ENCODE measurements at regions not wholly inside any gene's neighbourhood (a gene's known extent, or its start where the extent isn't known, plus 50 kb on each side); places are given as distances from the start of the nearest gene placed in this dataset.

DNA sequence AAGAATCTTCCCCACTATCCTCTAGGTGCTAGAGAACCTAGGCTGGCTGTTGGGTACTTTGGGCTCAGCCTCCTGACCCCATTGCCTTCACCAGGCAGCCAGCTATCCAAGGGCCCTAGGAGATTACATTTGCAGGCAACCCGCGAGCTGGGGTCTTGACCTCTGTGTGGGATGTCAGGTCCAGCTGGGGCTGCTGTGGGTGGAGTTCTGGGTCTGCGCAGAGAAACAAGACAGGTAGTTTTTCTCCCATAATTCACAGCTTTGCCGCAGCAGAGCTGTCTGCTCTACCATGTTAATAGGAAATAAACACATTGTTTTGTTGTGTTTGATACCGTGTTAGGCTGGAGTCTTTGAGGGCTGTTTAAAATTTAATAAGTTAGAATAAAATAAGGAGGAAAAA, 142.8 kb upstream of the PLET1 start:
- no peak for DNase-seq

GRCh38 chr11:112404112-112404511, 143.5 kb upstream of the PLET1 start:
- no peak for DNase-seq

DNA sequence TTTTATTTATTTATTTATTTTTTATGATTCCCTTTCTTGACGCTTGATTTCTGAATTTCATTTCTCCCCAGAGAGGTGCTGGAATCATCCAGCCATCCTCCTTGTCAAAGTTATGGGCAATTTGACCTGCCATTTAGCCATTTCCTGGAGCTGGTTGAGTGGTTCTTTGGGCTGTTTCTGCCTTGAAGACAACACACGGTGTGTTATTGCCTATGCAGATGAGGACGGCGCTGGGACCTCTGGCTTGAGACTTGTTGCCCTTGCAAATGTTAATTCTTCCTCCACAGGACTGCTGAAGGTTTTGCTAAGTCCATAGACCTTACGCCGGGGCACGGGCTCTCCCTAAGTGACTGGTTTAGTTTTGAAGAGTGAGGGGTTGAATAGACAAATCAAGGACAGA, 147.9 kb upstream of the PLET1 start:
- DNase-seq, result no peak

DNA sequence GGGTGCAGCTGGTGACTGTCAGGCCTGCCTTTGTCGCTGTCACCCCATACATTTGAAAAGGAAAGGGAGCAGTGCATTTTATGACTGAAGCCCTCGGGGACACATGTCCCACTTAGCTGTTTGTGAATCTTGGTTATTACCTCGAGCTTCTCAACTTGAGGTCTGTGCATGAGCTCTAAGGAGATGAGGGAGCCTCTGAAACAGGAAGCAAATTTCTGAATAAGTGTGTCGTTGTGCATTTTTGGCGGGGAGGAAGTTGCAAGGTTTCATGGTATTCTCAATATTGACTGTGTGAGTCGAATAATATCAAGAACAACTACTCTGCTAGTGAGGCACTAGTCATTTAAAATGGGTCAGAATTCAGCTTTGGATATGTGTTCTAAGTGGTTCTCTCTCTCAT, 149.7 kb upstream of the PLET1 start:
- DNase-seq, result no peak

DNA sequence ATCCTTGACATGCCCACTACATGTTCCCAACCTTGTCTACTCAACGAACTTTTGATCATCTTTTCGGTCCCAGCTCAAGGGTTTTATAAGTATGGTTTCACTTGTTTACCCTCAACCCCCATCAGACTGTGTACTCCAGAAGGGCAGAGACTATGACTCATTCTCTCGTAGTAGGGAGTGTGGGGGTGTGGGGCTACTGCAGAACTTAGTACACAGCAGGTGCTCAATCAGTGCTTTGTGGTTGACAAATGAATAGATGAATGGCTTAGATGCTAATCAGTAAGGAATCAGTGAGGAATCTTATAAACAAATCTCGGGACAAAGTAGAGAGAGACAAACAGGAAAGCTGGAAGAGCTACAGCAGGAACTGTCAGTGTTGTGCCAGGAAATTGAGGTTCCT, 151.7 kb upstream of the PLET1 start:
- DNase-seq, result no peak

DNA sequence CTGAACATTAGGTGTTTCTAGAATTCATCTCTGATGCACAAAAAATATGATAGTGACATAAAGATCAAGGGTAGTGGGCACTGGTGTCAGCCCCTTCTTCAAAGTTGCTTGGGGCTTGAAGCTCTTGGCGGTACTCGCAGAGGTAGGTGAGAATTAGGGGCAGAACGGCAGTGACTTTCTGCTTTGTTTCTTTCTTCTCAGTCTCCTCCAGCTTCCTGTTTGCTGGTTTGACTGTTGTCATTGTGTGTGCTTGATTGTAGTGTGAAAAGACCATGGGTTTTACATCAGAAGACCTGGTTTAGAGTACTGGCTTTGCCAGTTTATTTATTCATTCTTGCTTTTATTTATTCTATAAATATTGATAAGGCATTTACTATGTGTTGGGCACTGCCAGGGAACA, 156.7 kb upstream of the PLET1 start:
- DNase-seq, result no peak

DNA sequence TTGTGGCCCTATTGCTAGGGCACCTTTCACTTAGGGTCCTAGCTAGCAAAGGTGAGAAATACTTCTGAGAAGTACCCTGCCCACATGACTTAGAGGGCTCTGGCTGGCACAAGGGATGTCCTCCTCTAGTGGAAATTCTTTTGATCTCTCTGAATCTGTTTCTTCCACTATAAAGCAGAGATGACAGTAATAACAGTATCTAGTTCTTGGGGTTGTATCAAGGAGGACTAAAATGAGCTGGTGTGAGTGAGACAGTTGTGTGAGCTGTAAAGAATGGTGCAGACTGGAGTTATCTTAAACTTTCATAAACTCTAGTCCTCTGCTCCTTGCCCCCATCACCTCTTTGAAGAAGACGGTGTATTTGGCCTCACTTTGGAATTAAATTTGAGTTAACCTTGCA, 157.8 kb upstream of the PLET1 start:
- no peak for DNase-seq

- no peak for DNase-seq
These were observed 161.2 kb upstream of the PLET1 start for GRCh38 chr11:112421879-112422278.

DNA sequence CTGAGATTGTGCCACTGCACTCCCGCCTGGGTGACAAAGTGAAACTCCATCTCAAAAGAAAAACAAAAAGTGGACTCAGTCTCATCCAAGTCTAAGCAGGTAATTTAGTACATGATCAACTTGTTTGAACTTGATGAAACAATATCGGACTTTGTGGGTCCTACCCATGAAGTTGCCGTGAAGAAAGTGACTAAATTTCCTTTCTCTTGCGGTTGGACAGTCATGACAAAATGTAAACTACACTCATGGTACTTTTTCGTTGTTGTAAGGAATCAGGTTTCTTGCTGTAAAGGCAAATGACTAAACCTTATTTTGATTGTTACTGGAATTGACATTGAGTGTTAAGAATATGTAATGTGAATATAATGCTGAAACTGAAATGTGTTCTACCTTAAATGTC, 164.5 kb upstream of the PLET1 start:
- no peak for DNase-seq

DNA sequence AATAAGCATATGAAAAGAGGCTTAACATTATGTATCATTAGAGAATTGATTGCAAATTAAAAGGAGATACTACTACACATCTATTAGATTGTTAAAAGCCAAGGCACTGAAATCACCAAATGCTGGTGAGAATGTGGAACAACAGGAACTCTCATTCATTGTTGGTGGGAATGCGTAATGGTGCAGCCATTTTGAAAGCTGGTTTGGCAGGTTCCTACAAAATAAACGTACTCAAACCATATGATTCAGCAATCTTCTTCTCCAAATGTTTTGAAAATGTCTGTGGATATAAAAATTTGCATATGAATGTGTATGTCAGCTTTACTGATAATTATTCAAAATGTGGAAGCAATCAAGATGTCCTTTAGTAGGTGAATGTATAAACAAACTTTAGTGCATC, 176.4 kb upstream of the PLET1 start:
- no peak for DNase-seq

GRCh38 chr11:112439614-112440013, 179.0 kb upstream of the PLET1 start:
- DNase-seq, result no peak

DNA sequence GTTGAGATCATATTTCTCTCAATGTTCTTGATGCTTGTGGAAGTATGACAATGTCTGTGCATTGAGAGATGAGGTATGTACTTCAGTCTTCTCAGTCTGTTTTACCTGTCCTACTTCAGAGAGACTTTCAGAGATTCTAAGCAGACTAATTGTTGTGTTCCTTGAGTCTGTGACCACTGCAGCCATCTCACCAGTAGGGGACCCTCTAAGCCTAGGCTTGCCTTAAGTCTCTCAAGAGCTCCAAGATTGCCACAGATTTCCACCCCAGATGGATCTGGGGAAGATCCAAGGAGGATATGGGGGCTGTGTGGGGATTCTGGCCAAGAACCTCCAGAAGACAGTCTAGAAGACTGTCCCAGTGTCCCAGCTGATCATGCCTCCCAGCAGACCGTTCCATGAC, 179.9 kb upstream of the PLET1 start:
- DNase-seq, result no peak

- no peak for DNase-seq
These were observed 187.5 kb upstream of the PLET1 start for GRCh38 chr11:112448168-112448567.

- DNase-seq, result no peak
These were observed 188.1 kb upstream of the PLET1 start for GRCh38 chr11:112448806-112449205.

GRCh38 chr11:112451250-112451649, 190.6 kb upstream of the PLET1 start:
- no peak for DNase-seq

DNA sequence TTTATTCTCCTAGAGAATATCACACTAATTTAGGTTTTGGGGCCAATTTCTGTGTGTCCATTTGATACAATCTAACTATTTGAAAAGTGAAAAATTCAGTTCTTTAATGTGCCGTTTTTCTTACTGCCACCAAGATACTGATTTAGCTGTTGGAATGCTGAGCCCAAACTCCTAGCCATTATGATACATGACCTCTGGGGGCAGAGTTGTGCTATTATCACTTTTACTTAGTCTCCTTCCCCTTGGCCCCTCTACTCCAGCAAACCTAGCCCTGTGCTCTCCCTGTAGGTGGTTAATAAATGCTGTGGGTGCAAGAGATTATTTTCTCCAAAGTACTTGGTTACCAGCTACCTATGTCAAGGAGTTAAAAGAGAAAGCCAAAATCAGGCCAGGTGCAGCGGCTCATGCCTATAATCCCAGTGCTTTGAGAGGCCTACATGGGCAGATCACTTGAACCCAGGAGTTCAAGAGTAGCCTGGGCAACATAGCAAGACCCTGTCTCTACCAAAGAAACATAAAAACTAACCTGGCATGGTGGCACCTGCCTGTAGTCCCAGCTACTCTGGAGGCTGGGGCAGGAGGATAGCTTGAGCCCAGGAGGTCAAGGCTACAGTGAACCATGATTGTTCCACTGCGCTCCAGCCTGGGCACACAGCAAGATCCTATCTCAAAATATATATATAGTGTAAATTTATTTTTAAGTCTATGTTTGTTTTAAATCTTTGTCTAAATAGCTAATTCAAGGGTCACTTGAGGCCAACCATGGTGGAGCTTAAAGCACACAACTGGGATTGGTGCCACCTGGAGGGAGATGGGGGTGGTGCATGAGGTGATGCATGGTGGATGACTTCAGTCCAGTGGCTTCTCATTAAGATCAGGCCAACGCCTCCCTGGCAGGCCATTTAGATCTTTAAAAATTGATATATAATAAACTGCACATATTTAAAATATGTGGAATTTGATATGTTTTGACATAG, 193.2 kb upstream of the PLET1 start:
- peak in 1 of 2 experiments; percentile 37 for DNase-seq

- no peak for DNase-seq
These were observed 194.2 kb upstream of the PLET1 start for GRCh38 chr11:112454841-112455240.

GRCh38 chr11:112455791-112456190, 195.1 kb upstream of the PLET1 start:
- DNase-seq, result no peak

GRCh38 chr11:112457532-112457931, 196.9 kb upstream of the PLET1 start:
- DNase-seq, result no peak

- DNase-seq, result no peak
These were observed 198.3 kb upstream of the PLET1 start for GRCh38 chr11:112459001-112459400.

- DNase-seq, result no peak
These were observed 199.5 kb upstream of the PLET1 start for GRCh38 chr11:112460141-112460540.

- no peak for DNase-seq
These were observed 204.3 kb upstream of the PLET1 start for GRCh38 chr11:112464949-112465348.

DNA sequence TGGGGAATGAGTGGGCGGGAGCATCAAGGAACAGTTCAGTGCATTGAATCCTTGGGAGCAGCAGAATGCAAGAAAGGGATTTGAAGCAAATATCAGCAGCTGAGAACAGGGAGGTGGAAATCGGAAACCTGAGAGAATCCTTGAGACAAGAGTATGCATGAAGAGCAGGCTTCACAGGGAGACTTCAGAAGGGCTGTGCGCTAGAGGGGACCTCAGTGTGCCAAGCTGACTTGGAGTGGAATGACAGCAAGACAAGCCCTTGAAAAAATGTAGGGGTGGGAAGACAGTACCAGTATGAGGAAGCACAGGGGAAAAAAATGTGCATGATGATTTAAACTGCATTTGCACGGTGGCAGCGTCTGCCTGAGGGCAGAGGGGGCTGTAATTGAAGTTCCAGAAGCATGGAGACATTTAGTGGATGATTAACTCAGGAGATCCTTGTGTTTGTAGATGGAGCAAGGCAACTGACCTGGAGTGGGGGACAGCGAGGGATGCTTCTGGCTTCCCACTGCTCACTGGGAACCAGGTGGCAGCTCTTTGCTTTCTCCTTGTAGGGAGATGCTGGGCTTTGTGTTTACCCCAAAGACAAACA, 204.9 kb upstream of the PLET1 start:
- no peak for DNase-seq

GRCh38 chr11:112467721-112468120, 207.1 kb upstream of the PLET1 start:
- no peak for DNase-seq

GRCh38 chr11:112469376-112469775, 208.7 kb upstream of the PLET1 start:
- DNase-seq, result no peak

All from stimulated activated CD4-positive, alpha-beta T cell treated with anti-CD3 and anti-CD28 coated beads, Interleukin-4, amount 100 ng/mL, for 4 hours (primary cell).